ENCODE measurements at regions not wholly inside any gene's neighbourhood (a gene's known extent, or its start where the extent isn't known, plus 50 kb on each side); places are given as distances from the start of the nearest gene placed in this dataset.

DNA sequence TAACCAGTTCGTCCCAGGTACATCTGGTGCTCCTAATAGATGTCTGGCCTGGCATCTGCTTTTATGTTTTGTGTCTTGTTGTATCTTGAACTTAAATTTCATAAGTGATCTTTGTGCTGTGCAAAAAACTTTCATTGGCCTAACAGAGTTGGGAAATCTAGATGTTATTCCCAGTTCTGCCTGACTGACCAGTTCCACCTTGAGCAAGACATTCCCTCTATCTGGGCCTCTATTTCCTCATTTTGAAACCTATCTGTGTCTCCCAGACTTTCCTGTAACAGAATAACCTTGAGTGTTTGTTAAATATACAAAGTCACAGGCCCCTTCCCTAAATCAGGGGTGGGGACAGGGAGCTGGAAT is 56.6 kb upstream of the EPCAM start:
- TF ChIP-seq POLR2A (IDR thresholded peaks at IDR 0.05; ENCODE audit: low read length) (no peak), GATA1 (IDR thresholded peaks at IDR 0.05; ENCODE audit: low read depth, low read length) (no peak)
